ENCODE measurements at regions not wholly inside any gene's neighbourhood (a gene's known extent, or its start where the extent isn't known, plus 50 kb on each side); places are given as distances from the start of the nearest gene placed in this dataset.

DNA sequence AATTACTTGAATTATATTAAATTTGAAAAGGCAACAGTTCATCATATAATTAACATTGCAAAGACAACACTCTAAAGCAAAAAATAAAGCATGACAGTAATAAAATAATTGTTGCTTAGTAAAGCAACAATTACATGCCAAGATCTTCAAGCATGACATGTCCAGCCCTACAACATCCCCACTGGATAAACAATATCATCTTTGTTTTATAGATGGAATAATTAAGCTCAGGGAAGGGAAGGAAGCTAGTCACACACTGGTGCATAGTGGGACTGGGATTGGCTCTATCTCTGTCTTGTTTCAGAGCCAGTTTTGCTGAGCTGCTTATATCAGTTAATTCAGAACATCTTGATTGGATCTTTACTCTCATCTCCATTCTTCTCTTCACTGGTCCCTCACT is 49.9 kb upstream of the PARD3B start:
- H3K36me3 ChIP-seq (replicated peaks in 1 of 2; ENCODE audit: control extremely low read depth in 1 of 2, control insufficient read depth in 1 of 2, extremely low read depth in 1 of 2, insufficient read depth in 2 of 2, low read length in 1 of 2) = no peaks in the 10 kb centered on the region
- H4K20me1 ChIP-seq (ENCODE audit: control insufficient read depth, insufficient read depth, low read length, poor library complexity, severe bottlenecking) = no peaks in the 10 kb centered on the region
- H3K79me2 ChIP-seq (ENCODE audit: control insufficient read depth, insufficient read depth, low read length) = no peaks in the 10 kb centered on the region
- POLR2A ChIA-PET = no interaction called here
- no peak for DNase-seq
- no peaks in the 10 kb centered on the region for H3K4me1 ChIP-seq (ENCODE audit: control insufficient read depth in 2 of 2, insufficient read depth in 2 of 2, low read length in 2 of 2)
- H3K4me3 ChIP-seq (ENCODE audit: control extremely low read depth in 1 of 5, extremely low read depth in 1 of 5, insufficient read depth in 1 of 5, low read depth in 2 of 5, low read length in 4 of 5) = no peak overlapping the region
- Mint-ChIP-seq H3K27me3 (no peaks in the 10 kb centered on the region), H3K27ac (no peak overlapping the region), H3K4me3 (no peak overlapping the region), H3K9me3 (ENCODE audit: insufficient read depth) (no peaks in the 10 kb centered on the region), H3K4me1 (no peaks in the 10 kb centered on the region)
- H3K27ac ChIP-seq (ENCODE audit: low read length in 2 of 2) = no peak overlapping the region
- CTCF ChIA-PET = no interaction called here
- no peak for ATAC-seq (ENCODE audit: low read depth)
- intact Hi-C loops (cut with micrococcal nuclease) = no loop called here
- peaks cover 0 to 2% (median 0%) of the 10 kb centered on the region in 3 donors for H3K9me3 ChIP-seq (ENCODE audit: control extremely low read depth in 1 of 3, control insufficient read depth in 2 of 3, insufficient read depth in 1 of 3, low read length in 2 of 3)
- no peak overlapping the region for H2AFZ ChIP-seq (ENCODE audit: insufficient read depth, low read depth, low read length, poor library complexity, severe bottlenecking)
- TF ChIP-seq, protein P1, sequence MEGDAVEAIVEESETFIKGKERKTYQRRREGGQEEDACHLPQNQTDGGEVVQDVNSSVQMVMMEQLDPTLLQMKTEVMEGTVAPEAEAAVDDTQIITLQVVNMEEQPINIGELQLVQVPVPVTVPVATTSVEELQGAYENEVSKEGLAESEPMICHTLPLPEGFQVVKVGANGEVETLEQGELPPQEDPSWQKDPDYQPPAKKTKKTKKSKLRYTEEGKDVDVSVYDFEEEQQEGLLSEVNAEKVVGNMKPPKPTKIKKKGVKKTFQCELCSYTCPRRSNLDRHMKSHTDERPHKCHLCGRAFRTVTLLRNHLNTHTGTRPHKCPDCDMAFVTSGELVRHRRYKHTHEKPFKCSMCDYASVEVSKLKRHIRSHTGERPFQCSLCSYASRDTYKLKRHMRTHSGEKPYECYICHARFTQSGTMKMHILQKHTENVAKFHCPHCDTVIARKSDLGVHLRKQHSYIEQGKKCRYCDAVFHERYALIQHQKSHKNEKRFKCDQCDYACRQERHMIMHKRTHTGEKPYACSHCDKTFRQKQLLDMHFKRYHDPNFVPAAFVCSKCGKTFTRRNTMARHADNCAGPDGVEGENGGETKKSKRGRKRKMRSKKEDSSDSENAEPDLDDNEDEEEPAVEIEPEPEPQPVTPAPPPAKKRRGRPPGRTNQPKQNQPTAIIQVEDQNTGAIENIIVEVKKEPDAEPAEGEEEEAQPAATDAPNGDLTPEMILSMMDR (IDR thresholded peaks at IDR 0.05) = no peak
- TF ChIP-seq EZH2 (IDR thresholded peaks at IDR 0.05; ENCODE audit: borderline replicate concordance, insufficient read depth, low read depth, low read length, poor library complexity, severe bottlenecking) = no peak
- H3K27me3 ChIP-seq (replicated peaks in 1 of 4; ENCODE audit: control extremely low read depth in 1 of 4, control insufficient read depth in 3 of 4, insufficient read depth in 4 of 4, low read length in 3 of 4) = no peaks in the 10 kb centered on the region
- no peak overlapping the region for H3K9ac ChIP-seq (ENCODE audit: low read length)
- H3K4me2 ChIP-seq (replicated peaks; ENCODE audit: low read depth, low read length, poor library complexity, severe bottlenecking) = no peak overlapping the region
